Ishikawa (cell line): ENCODE measurements at regions not wholly inside any gene's neighbourhood (a gene's known extent, or its start where the extent isn't known, plus 50 kb on each side); places are given as distances from the start of the nearest gene placed in this dataset.

Experiments
- NFIC ChIP-seq: IDR thresholded peaks from 2 replicates; pipeline ENCODE4 v1.6.1; 2012
- TAF1 ChIP-seq: IDR thresholded peaks from 2 replicates; pipeline ENCODE4 v1.6.1; 2012; ENCODE audit warnings: low read depth, mild to moderate bottlenecking
- TEAD4 ChIP-seq: IDR thresholded peaks from 2 replicates; pipeline ENCODE4 v1.6.1; 2012
- TF ChIP-seq, protein P1 (sequence below): IDR thresholded peaks from 2 replicates; pipeline ENCODE4 v1.6.1; 2012
- TF ChIP-seq, protein P2 (sequence below): IDR thresholded peaks from 2 replicates; pipeline ENCODE4 v1.6.1; 2012; ENCODE audit warnings: low read depth, mild to moderate bottlenecking

- TF ChIP-seq, protein P1, sequence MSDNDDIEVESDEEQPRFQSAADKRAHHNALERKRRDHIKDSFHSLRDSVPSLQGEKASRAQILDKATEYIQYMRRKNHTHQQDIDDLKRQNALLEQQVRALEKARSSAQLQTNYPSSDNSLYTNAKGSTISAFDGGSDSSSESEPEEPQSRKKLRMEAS, result no peak
- TF ChIP-seq, protein P2, sequence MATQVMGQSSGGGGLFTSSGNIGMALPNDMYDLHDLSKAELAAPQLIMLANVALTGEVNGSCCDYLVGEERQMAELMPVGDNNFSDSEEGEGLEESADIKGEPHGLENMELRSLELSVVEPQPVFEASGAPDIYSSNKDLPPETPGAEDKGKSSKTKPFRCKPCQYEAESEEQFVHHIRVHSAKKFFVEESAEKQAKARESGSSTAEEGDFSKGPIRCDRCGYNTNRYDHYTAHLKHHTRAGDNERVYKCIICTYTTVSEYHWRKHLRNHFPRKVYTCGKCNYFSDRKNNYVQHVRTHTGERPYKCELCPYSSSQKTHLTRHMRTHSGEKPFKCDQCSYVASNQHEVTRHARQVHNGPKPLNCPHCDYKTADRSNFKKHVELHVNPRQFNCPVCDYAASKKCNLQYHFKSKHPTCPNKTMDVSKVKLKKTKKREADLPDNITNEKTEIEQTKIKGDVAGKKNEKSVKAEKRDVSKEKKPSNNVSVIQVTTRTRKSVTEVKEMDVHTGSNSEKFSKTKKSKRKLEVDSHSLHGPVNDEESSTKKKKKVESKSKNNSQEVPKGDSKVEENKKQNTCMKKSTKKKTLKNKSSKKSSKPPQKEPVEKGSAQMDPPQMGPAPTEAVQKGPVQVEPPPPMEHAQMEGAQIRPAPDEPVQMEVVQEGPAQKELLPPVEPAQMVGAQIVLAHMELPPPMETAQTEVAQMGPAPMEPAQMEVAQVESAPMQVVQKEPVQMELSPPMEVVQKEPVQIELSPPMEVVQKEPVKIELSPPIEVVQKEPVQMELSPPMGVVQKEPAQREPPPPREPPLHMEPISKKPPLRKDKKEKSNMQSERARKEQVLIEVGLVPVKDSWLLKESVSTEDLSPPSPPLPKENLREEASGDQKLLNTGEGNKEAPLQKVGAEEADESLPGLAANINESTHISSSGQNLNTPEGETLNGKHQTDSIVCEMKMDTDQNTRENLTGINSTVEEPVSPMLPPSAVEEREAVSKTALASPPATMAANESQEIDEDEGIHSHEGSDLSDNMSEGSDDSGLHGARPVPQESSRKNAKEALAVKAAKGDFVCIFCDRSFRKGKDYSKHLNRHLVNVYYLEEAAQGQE, result no peak
- TF ChIP-seq NFIC (no peak), TAF1 (no peak), TEAD4 (no peak)
These were observed 327.5 kb upstream of the JARID2 start for GRCh38 chr6:14918200-14918907.
